HAP-1 (cell line): ENCODE measurements at regions not wholly inside any gene's neighbourhood (a gene's known extent, or its start where the extent isn't known, plus 50 kb on each side); places are given as distances from the start of the nearest gene placed in this dataset.
"Not testable (repeated sequence)": the region's sequence is repeated elsewhere in the genome, so short reads cannot be mapped to it uniquely, and the experiment has no call there.

Source experiments
- DNase-seq, 2 experiments: peaks; one replicate each; pipeline ENCODE4 v3.0.0-alpha.2; 2016 to 2020; ENCODE audit warnings: low spot score in 2 of 2
- H3K27me3 ChIP-seq: fragments of 250-450 bp; sonication (Bioruptor Pico); 2 replicates; pipeline ENCODE4 v1.5.1; 2020; ENCODE audit warnings: low read depth, mild to moderate bottlenecking, moderate library complexity
- H3K36me3 ChIP-seq: fragments of 250-450 bp; sonication (Bioruptor Pico); replicated peaks from 2 replicates; pipeline ENCODE4 v1.5.1; 2020; ENCODE audit warnings: mild to moderate bottlenecking
- H3K4me1 ChIP-seq: fragments of 250-450 bp; sonication (Bioruptor Pico); 2 replicates; pipeline ENCODE4 v1.5.1; 2020; ENCODE audit warnings: mild to moderate bottlenecking
- H3K4me3 ChIP-seq: fragments of 250-450 bp; sonication (Bioruptor Pico); 2 replicates; pipeline ENCODE4 v1.5.1; 2020; ENCODE audit warnings: mild to moderate bottlenecking, moderate library complexity
- H3K9me3 ChIP-seq: fragments of 250-450 bp; sonication (Bioruptor Pico); 2 replicates; pipeline ENCODE4 v1.5.1; 2020; ENCODE audit warnings: mild to moderate bottlenecking, moderate library complexity
- in situ Hi-C: fragments of 300-500 bp; cut with MboI; formaldehyde crosslinking; loops from 3 replicates; pipeline ENCODE4 v1.14.3; 2020; ENCODE audit warnings: low sequenced_read_pairs, inconsistent platforms, mixed read lengths

- H3K4me3 ChIP-seq, H3K9me3 ChIP-seq, H3K36me3 ChIP-seq, in situ Hi-C loops, H3K4me1 ChIP-seq, H3K27me3 ChIP-seq, DNase-seq: not testable (repeated sequence)
Measured at GRCh38 chr14:87360246-87360645, 632.7 kb downstream of the GALC start.

- Histone ChIP-seq H3K9me3 (no peaks in the 10 kb centered on the region), H3K4me1 (no peaks in the 10 kb centered on the region), H3K4me3 (no peak overlapping the region), H3K27me3 (no peaks in the 10 kb centered on the region), H3K36me3 (no peaks in the 10 kb centered on the region)
- in situ Hi-C loops = no loop called here
- DNase-seq = no peak
Measured at GRCh38 chr14:87351007-87351406, 642.0 kb downstream of the GALC start.

GRCh38 chr14:87349921-87350320 lies 643.1 kb downstream of the GALC start:
- H3K27me3 ChIP-seq = no peaks in the 10 kb centered on the region
- in situ Hi-C loops = no loop called here
- DNase-seq = no peak
- H3K36me3 ChIP-seq = no peaks in the 10 kb centered on the region
- H3K4me1 ChIP-seq = no peaks in the 10 kb centered on the region
- H3K9me3 ChIP-seq = no peaks in the 10 kb centered on the region
- H3K4me3 ChIP-seq = no peak overlapping the region

GRCh38 chr14:87343652-87344051 lies 649.3 kb downstream of the GALC start:
- DNase-seq = no peak
- H3K9me3 ChIP-seq = no peaks in the 10 kb centered on the region
- H3K27me3 ChIP-seq = no peaks in the 10 kb centered on the region
- no peaks in the 10 kb centered on the region for H3K4me1 ChIP-seq
- no peak overlapping the region for H3K4me3 ChIP-seq
- H3K36me3 ChIP-seq = no peaks in the 10 kb centered on the region
- in situ Hi-C loops = no loop called here

- Histone ChIP-seq H3K4me1 (no peaks in the 10 kb centered on the region), H3K4me3 (no peak overlapping the region), H3K9me3 (no peaks in the 10 kb centered on the region), H3K36me3 (no peaks in the 10 kb centered on the region), H3K27me3 (no peaks in the 10 kb centered on the region)
- DNase-seq = no peak
- in situ Hi-C loops = no loop called here
Measured at GRCh38 chr14:87334997-87335685, 657.8 kb downstream of the GALC start.

- in situ Hi-C loops = no loop called here
- no peak for DNase-seq
- no peaks in the 10 kb centered on the region for H3K9me3 ChIP-seq
- H3K36me3 ChIP-seq = no peaks in the 10 kb centered on the region
- no peaks in the 10 kb centered on the region for H3K4me1 ChIP-seq
- H3K27me3 ChIP-seq = no peaks in the 10 kb centered on the region
- H3K4me3 ChIP-seq = no peak overlapping the region
Measured at GRCh38 chr14:87331991-87332390, 661.0 kb downstream of the GALC start.

- no peaks in the 10 kb centered on the region for H3K4me1 ChIP-seq
- in situ Hi-C loops = no loop called here
- H3K36me3 ChIP-seq = no peaks in the 10 kb centered on the region
- H3K27me3 ChIP-seq = no peaks in the 10 kb centered on the region
- H3K4me3 ChIP-seq = no peak overlapping the region
- no peaks in the 10 kb centered on the region for H3K9me3 ChIP-seq
- DNase-seq = no peak
Measured at GRCh38 chr14:87325741-87326140, 667.2 kb downstream of the GALC start.

- DNase-seq = no peak
- Histone ChIP-seq H3K9me3 (no peaks in the 10 kb centered on the region), H3K4me3 (no peak overlapping the region), H3K36me3 (no peaks in the 10 kb centered on the region), H3K27me3 (no peaks in the 10 kb centered on the region), H3K4me1 (no peaks in the 10 kb centered on the region)
- in situ Hi-C loops = no loop called here
Measured at GRCh38 chr14:87323191-87323590, 669.8 kb downstream of the GALC start.

- Histone ChIP-seq H3K4me1 (no peaks in the 10 kb centered on the region), H3K4me3 (no peak overlapping the region), H3K9me3 (no peaks in the 10 kb centered on the region), H3K27me3 (no peaks in the 10 kb centered on the region), H3K36me3 (no peaks in the 10 kb centered on the region)
- in situ Hi-C loops = no loop called here
- no peak for DNase-seq
Measured at GRCh38 chr14:87321548-87321947, 671.4 kb downstream of the GALC start.

GRCh38 chr14:87312894-87313205 lies 680.1 kb downstream of the GALC start:
- DNase-seq = no peak
- Histone ChIP-seq H3K4me1 (no peaks in the 10 kb centered on the region), H3K4me3 (no peak overlapping the region), H3K36me3 (no peaks in the 10 kb centered on the region), H3K9me3 (no peaks in the 10 kb centered on the region), H3K27me3 (no peaks in the 10 kb centered on the region)
- in situ Hi-C loops = no loop called here

GRCh38 chr14:87312169-87312893 lies 680.7 kb downstream of the GALC start:
- H3K36me3 ChIP-seq = no peaks in the 10 kb centered on the region
- H3K27me3 ChIP-seq = no peaks in the 10 kb centered on the region
- H3K9me3 ChIP-seq = no peaks in the 10 kb centered on the region
- H3K4me1 ChIP-seq = no peaks in the 10 kb centered on the region
- in situ Hi-C loops = no loop called here
- DNase-seq = no peak
- H3K4me3 ChIP-seq = no peak overlapping the region

GRCh38 chr14:87309557-87309956 lies 683.4 kb downstream of the GALC start:
- in situ Hi-C loops = no loop called here
- no peaks in the 10 kb centered on the region for H3K36me3 ChIP-seq
- H3K4me3 ChIP-seq = no peak overlapping the region
- no peaks in the 10 kb centered on the region for H3K9me3 ChIP-seq
- no peaks in the 10 kb centered on the region for H3K27me3 ChIP-seq
- H3K4me1 ChIP-seq = no peaks in the 10 kb centered on the region
- DNase-seq = no peak

GRCh38 chr14:87306409-87307168 lies 686.4 kb downstream of the GALC start:
- no peaks in the 10 kb centered on the region for H3K9me3 ChIP-seq
- H3K4me3 ChIP-seq = no peak overlapping the region
- no peaks in the 10 kb centered on the region for H3K27me3 ChIP-seq
- no peaks in the 10 kb centered on the region for H3K36me3 ChIP-seq
- no peaks in the 10 kb centered on the region for H3K4me1 ChIP-seq
- in situ Hi-C loops = no loop called here
- no peak for DNase-seq

GRCh38 chr14:87305345-87305744 lies 687.6 kb downstream of the GALC start:
- H3K4me3 ChIP-seq = no peak overlapping the region
- no peaks in the 10 kb centered on the region for H3K36me3 ChIP-seq
- no peaks in the 10 kb centered on the region for H3K27me3 ChIP-seq
- in situ Hi-C loops = no loop called here
- DNase-seq = no peak
- H3K9me3 ChIP-seq = no peaks in the 10 kb centered on the region
- no peaks in the 10 kb centered on the region for H3K4me1 ChIP-seq
